SU-DHL-6 (cell line): ENCODE measurements at regions not wholly inside any gene's neighbourhood (a gene's known extent, or its start where the extent isn't known, plus 50 kb on each side); places are given as distances from the start of the nearest gene placed in this dataset.
"Not testable (repeated sequence)": the region's sequence is repeated elsewhere in the genome, so short reads cannot be mapped to it uniquely, and the experiment has no call there.

Experiments
- H2AFZ ChIP-seq: fragments of 200-600 bp; sonication (generic); 2 replicates; pipeline ENCODE4 v1.6.1; 2014; ENCODE audit warnings: low read depth, mild to moderate bottlenecking, moderate library complexity, mixed read lengths, antibody characterized with exemption, low read length; ENCODE audit not compliant: severe bottlenecking
- H3F3A ChIP-seq: fragments of 200-600 bp; shearing (Covaris generic); 2 replicates; pipeline ENCODE4 v1.6.0; 2016; ENCODE audit warnings: antibody characterized with exemption, mild to moderate bottlenecking; ENCODE audit not compliant: insufficient read depth
- H3K27ac ChIP-seq: fragments of 200-600 bp; sonication (generic); 2 replicates; pipeline ENCODE4 v1.5.1; 2016; ENCODE audit warnings: low read depth, mild to moderate bottlenecking, low read length, moderate library complexity, mixed read lengths
- H3K27me3 ChIP-seq: fragments of 200-600 bp; sonication (generic), shearing (Covaris generic); 2 replicates; pipeline ENCODE4 v1.6.0; 2014; ENCODE audit warnings: mild to moderate bottlenecking, low read length
- H3K36me3 ChIP-seq: fragments of 200-600 bp; sonication (generic); 2 replicates; pipeline ENCODE4 v1.6.1; 2014; ENCODE audit warnings: mild to moderate bottlenecking, low read length, mixed read lengths
- H3K4me2 ChIP-seq: fragments of 300-600, 200-600 bp; shearing (Covaris generic), sonication (generic); 2 replicates; pipeline ENCODE4 v1.6.0; 2014; ENCODE audit warnings: low read length, low read depth, mild to moderate bottlenecking; ENCODE audit not compliant: poor library complexity, severe bottlenecking
- H3K4me3 ChIP-seq: fragments of 200-600 bp; sonication (generic); 2 replicates; pipeline ENCODE4 v1.5.1; 2014; ENCODE audit warnings: antibody characterized with exemption, low read length, mild to moderate bottlenecking, mixed read lengths; ENCODE audit not compliant: insufficient read depth, poor library complexity, severe bottlenecking
- H3K79me2 ChIP-seq: fragments of 200-600 bp; sonication (generic); 2 replicates; pipeline ENCODE4 v1.6.1; 2014; ENCODE audit warnings: mild to moderate bottlenecking, low read length, moderate library complexity; ENCODE audit not compliant: insufficient read depth
- H3K9ac ChIP-seq: fragments of 200-600 bp; sonication (generic); 2 replicates; pipeline ENCODE4 v1.7.0; 2014; ENCODE audit warnings: mild to moderate bottlenecking, low read length
- H3K9me2 ChIP-seq: fragments of 200-600 bp; sonication (generic); replicated peaks from 2 replicates; pipeline ENCODE4 v1.6.1; 2014; ENCODE audit warnings: low read length; ENCODE audit not compliant: insufficient read depth
- H3K9me3 ChIP-seq: fragments of 200-600 bp; sonication (generic); 2 replicates; pipeline ENCODE4 v1.6.1; 2014; ENCODE audit warnings: low read length, mixed read lengths; ENCODE audit not compliant: insufficient read depth
- H4K20me1 ChIP-seq: fragments of 200-600 bp; sonication (generic); 2 replicates; pipeline ENCODE4 v1.6.1; 2014; ENCODE audit warnings: low read depth, mild to moderate bottlenecking, antibody characterized with exemption, low read length, moderate library complexity, mixed read lengths
- CTCF ChIP-seq: fragments of 200-600 bp; sonication (generic); IDR thresholded peaks from one replicate; pipeline ENCODE4 v1.5.1; 2017; ENCODE audit warnings: antibody characterized with exemption, mild to moderate bottlenecking, low read length, moderate library complexity; ENCODE audit not compliant: insufficient read depth, poor library complexity, severe bottlenecking
- EZH2phosphoT487 ChIP-seq: fragments of 200-600 bp; sonication (generic), shearing (Covaris generic); conservative IDR thresholded peaks from 2 replicates; pipeline ENCODE4 v1.6.1; 2018; ENCODE audit warnings: mild to moderate bottlenecking, antibody characterized with exemption, low read length, moderate library complexity, mixed read lengths

GRCh38 chr4:131348263-131348662, 1800.8 kb upstream of the PCDH10 start:
- no peak overlapping the region for H3K4me2 ChIP-seq
- H3K4me3 ChIP-seq = no peak overlapping the region
- H3K79me2 ChIP-seq = no peaks in the 10 kb centered on the region
- H3K9ac ChIP-seq = no peak overlapping the region
- H2AFZ ChIP-seq = no peak overlapping the region
- no peaks in the 10 kb centered on the region for H3K9me3 ChIP-seq
- H3K36me3 ChIP-seq = no peaks in the 10 kb centered on the region
- no peaks in the 10 kb centered on the region for H3K9me2 ChIP-seq
- no peaks in the 10 kb centered on the region for H3F3A ChIP-seq
- TF ChIP-seq CTCF (no peak), EZH2phosphoT487 (no peak)
- no peaks in the 10 kb centered on the region for H3K27me3 ChIP-seq
- no peaks in the 10 kb centered on the region for H4K20me1 ChIP-seq
- H3K27ac ChIP-seq = no peak overlapping the region

- not testable (repeated sequence) for H3K36me3 ChIP-seq, H2AFZ ChIP-seq, H3F3A ChIP-seq, H3K27ac ChIP-seq, H3K4me3 ChIP-seq, H3K4me2 ChIP-seq, H3K9me3 ChIP-seq, H3K9me2 ChIP-seq, H3K9ac ChIP-seq, H3K27me3 ChIP-seq, H4K20me1 ChIP-seq, H3K79me2 ChIP-seq
Measured at GRCh38 chr4:131352371-131352770, 1796.7 kb upstream of the PCDH10 start.

GRCh38 chr4:131366714-131367113, 1782.4 kb upstream of the PCDH10 start:
- Histone ChIP-seq H3K4me3 (no peak overlapping the region), H3K9ac (no peak overlapping the region), H3K9me2 (no peaks in the 10 kb centered on the region), H2AFZ (no peak overlapping the region), H3K79me2 (no peaks in the 10 kb centered on the region), H3K36me3 (no peaks in the 10 kb centered on the region), H3K9me3 (no peaks in the 10 kb centered on the region), H3F3A (no peaks in the 10 kb centered on the region), H3K27me3 (no peaks in the 10 kb centered on the region), H3K27ac (no peak overlapping the region), H3K4me2 (no peak overlapping the region), H4K20me1 (no peaks in the 10 kb centered on the region)
- TF ChIP-seq EZH2phosphoT487 (no peak), CTCF (no peak)

GRCh38 chr4:131367441-131367840, 1781.7 kb upstream of the PCDH10 start:
- Histone ChIP-seq H3K27ac (no peak overlapping the region), H3K9ac (no peak overlapping the region), H2AFZ (no peak overlapping the region), H3K27me3 (no peaks in the 10 kb centered on the region), H3K4me3 (no peak overlapping the region), H3K9me3 (no peaks in the 10 kb centered on the region), H3K9me2 (no peaks in the 10 kb centered on the region), H3F3A (no peaks in the 10 kb centered on the region), H3K79me2 (no peaks in the 10 kb centered on the region), H4K20me1 (no peaks in the 10 kb centered on the region), H3K4me2 (no peak overlapping the region), H3K36me3 (no peaks in the 10 kb centered on the region)
- no peak for TF ChIP-seq CTCF
- no peak for TF ChIP-seq EZH2phosphoT487
